Middle frontal gyrus (tissue), 1 donor: ENCODE measurements at regions not wholly inside any gene's neighbourhood (a gene's known extent, or its start where the extent isn't known, plus 50 kb on each side); places are given as distances from the start of the nearest gene placed in this dataset.
A peak's percentile ranks its signal among the peaks of the same experiment; 100 is the strongest.

Experiments
- DNase-seq: peaks from one replicate; pipeline ENCODE4 v3.0.0-alpha.2; 2015; ENCODE audit warnings: low spot score; ENCODE audit errors: extremely low spot score

- no peak for DNase-seq
Measured at GRCh38 chr2:212712466-212712865, 173.9 kb upstream of the ERBB4 start.

- no peak for DNase-seq
Measured at GRCh38 chr2:212711856-212712255, 173.3 kb upstream of the ERBB4 start.

GRCh38 chr2:212709280-212709679, 170.7 kb upstream of the ERBB4 start:
- DNase-seq = no peak

- DNase-seq = no peak
Measured at GRCh38 chr2:212708355-212708754, 169.8 kb upstream of the ERBB4 start.

GRCh38 chr2:212695426-212695825, 156.8 kb upstream of the ERBB4 start:
- no peak for DNase-seq

- no peak for DNase-seq
Measured at GRCh38 chr2:212694398-212694797, 155.8 kb upstream of the ERBB4 start.

GRCh38 chr2:212692466-212692865, 153.9 kb upstream of the ERBB4 start:
- no peak for DNase-seq

GRCh38 chr2:212686285-212686895, 147.8 kb upstream of the ERBB4 start:
- peak; percentile 58 for DNase-seq

- DNase-seq = no peak
Measured at GRCh38 chr2:212683346-212684097, 144.9 kb upstream of the ERBB4 start.

- no peak for DNase-seq
Measured at GRCh38 chr2:212682937-212683336, 144.3 kb upstream of the ERBB4 start.

GRCh38 chr2:212677466-212677865, 138.9 kb upstream of the ERBB4 start:
- DNase-seq = no peak

GRCh38 chr2:212672186-212672585, 133.6 kb upstream of the ERBB4 start:
- DNase-seq = no peak

- no peak for DNase-seq
Measured at GRCh38 chr2:212669761-212670160, 131.2 kb upstream of the ERBB4 start.

GRCh38 chr2:212667751-212668316, 129.2 kb upstream of the ERBB4 start:
- DNase-seq = no peak

- no peak for DNase-seq
Measured at GRCh38 chr2:212665948-212666347, 127.3 kb upstream of the ERBB4 start.

- DNase-seq = no peak
Measured at GRCh38 chr2:212659441-212659840, 120.8 kb upstream of the ERBB4 start.

GRCh38 chr2:212649646-212650045, 111.0 kb upstream of the ERBB4 start:
- no peak for DNase-seq

- no peak for DNase-seq
Measured at GRCh38 chr2:212646698-212647366, 108.2 kb upstream of the ERBB4 start.

- no peak for DNase-seq
Measured at GRCh38 chr2:212644195-212644837, 105.7 kb upstream of the ERBB4 start.

GRCh38 chr2:212640428-212640827, 101.8 kb upstream of the ERBB4 start:
- DNase-seq = no peak

- no peak for DNase-seq
Measured at GRCh38 chr2:212638694-212639093, 100.1 kb upstream of the ERBB4 start.

GRCh38 chr2:212628586-212628985, 90.0 kb upstream of the ERBB4 start:
- no peak for DNase-seq
